ENCODE measurements at regions not wholly inside any gene's neighbourhood (a gene's known extent, or its start where the extent isn't known, plus 50 kb on each side); places are given as distances from the start of the nearest gene placed in this dataset.
"Not testable (repeated sequence)": the region's sequence is repeated elsewhere in the genome, so short reads cannot be mapped to it uniquely, and the experiment has no call there.

DNA sequence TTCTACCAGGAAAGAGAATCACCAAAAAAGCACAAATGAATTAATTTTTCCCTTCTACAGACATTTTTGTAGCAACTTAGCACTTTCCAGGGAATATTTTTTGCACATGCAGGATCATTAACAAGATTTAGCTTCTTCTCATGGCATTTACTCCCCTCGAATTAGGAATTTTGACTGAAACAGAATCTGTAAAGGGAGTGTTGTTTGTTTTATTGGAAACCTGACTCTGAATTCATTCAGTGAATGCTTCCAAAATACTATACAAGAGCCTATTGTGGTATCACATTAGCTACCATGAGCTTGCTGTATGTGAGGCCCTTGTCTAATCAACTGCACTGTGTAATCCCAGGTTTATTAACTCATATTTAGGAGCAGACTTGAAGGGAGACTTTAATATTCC, 130.4 kb upstream of the ATP10A start:
- Histone ChIP-seq H3K9ac (ENCODE audit: low read depth, low read length) (no peak overlapping the region), H3K9me3 (ENCODE audit: control insufficient read depth, insufficient read depth, low read length) (no peaks in the 10 kb centered on the region), H3K4me1 (ENCODE audit: insufficient read depth, low read length) (no peaks in the 10 kb centered on the region), H3K36me3 (ENCODE audit: insufficient read depth, low read length) (no peaks in the 10 kb centered on the region)

DNA sequence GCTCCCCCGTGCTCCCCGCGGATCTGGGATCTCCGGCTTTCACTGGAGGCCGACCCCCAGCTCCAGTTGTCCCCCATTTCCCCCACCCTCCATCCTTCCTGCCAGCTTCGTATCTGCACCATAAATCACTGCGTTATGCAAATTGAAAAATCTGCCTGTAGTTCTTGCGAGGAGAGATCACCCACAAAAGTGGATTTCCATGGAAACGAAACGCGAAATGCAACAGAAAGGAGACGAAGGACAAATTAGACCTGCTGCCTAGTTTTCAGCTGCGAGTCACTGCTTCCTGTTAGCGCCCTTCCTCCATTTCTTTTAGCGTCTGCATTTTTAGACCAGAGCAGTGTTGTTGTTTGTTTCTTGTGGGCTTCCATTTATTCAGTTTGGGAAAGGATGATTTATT, 127.1 kb upstream of the ATP10A start:
- H3K9ac ChIP-seq (ENCODE audit: low read depth, low read length): no peak overlapping the region
- no peaks in the 10 kb centered on the region for H3K36me3 ChIP-seq (ENCODE audit: insufficient read depth, low read length)
- H3K9me3 ChIP-seq (ENCODE audit: control insufficient read depth, insufficient read depth, low read length): no peaks in the 10 kb centered on the region
- no peaks in the 10 kb centered on the region for H3K4me1 ChIP-seq (ENCODE audit: insufficient read depth, low read length)

- Histone ChIP-seq H3K9ac (ENCODE audit: low read depth, low read length) (no peak overlapping the region), H3K9me3 (ENCODE audit: control insufficient read depth, insufficient read depth, low read length) (no peaks in the 10 kb centered on the region), H3K36me3 (ENCODE audit: insufficient read depth, low read length) (no peaks in the 10 kb centered on the region), H3K4me1 (ENCODE audit: insufficient read depth, low read length) (no peaks in the 10 kb centered on the region)
These were observed 126.2 kb upstream of the ATP10A start for GRCh38 chr15:25989327-25989726.

DNA sequence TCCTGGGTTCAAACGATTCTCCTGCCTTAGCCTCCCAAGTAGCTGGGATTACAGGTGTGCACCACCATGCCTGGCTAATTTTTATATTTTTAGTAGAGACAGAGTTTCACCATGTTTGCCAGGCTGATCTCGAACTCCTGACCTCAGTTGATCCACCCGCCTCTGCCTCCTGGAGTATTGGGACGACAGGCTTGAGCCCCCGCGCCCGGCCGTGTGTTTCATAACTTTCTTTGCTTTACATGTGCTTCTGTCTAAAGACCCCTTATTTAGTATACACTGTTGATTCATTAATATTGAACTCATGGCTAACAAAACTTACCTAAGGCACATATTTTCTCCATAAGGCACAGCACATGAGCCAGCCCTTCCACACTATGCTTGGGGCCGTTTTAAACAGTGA, 125.6 kb upstream of the ATP10A start:
- not testable (repeated sequence) for H3K9me3 ChIP-seq (ENCODE audit: control insufficient read depth, insufficient read depth, low read length); H3K9ac ChIP-seq (ENCODE audit: low read depth, low read length); H3K36me3 ChIP-seq (ENCODE audit: insufficient read depth, low read length); H3K4me1 ChIP-seq (ENCODE audit: insufficient read depth, low read length)

DNA sequence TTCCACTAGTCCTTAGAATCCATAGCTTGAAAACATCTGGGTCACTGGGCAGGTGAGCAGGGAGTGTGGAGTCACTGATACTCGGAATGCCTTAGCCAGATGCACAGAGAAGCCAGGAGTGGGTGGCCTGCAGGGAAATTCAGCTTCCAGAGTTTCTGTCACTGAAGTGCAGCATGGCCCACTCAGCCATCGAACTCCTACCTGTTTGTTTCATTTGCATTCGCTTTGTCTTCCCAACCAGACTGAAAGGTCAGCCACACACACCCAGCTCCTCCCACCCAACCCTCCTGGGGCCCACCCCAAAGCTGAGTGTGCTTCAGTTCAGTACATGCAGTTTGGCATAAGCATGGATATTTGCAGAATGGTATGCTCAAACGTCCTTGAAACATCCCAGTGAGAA, 124.5 kb upstream of the ATP10A start:
- H3K9me3 ChIP-seq (ENCODE audit: control insufficient read depth, insufficient read depth, low read length): no peaks in the 10 kb centered on the region
- H3K4me1 ChIP-seq (ENCODE audit: insufficient read depth, low read length): no peaks in the 10 kb centered on the region
- H3K36me3 ChIP-seq (ENCODE audit: insufficient read depth, low read length): no peaks in the 10 kb centered on the region
- H3K9ac ChIP-seq (ENCODE audit: low read depth, low read length): no peak overlapping the region

DNA sequence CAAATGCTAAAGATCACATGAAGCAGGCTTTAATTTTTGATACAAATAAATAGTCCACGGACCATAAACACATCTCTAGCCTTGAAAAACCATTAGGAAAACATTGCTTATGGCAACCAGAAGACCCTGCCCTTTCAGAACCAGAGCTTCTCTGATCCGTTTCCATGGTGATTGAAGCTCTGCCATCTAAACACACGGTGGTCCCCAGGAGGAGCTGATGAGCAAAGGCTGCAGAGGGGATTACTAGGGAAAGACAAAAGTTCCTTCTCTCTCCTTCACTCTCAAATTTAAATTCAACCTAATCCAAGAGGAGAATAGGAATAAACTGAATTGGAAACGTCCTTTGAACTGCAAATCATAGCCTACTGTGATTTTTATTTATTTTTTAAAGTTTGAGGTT, 122.0 kb upstream of the ATP10A start:
- Histone ChIP-seq H3K9ac (ENCODE audit: low read depth, low read length) (no peak overlapping the region), H3K36me3 (ENCODE audit: insufficient read depth, low read length) (no peaks in the 10 kb centered on the region), H3K9me3 (ENCODE audit: control insufficient read depth, insufficient read depth, low read length) (no peaks in the 10 kb centered on the region), H3K4me1 (ENCODE audit: insufficient read depth, low read length) (no peaks in the 10 kb centered on the region)

DNA sequence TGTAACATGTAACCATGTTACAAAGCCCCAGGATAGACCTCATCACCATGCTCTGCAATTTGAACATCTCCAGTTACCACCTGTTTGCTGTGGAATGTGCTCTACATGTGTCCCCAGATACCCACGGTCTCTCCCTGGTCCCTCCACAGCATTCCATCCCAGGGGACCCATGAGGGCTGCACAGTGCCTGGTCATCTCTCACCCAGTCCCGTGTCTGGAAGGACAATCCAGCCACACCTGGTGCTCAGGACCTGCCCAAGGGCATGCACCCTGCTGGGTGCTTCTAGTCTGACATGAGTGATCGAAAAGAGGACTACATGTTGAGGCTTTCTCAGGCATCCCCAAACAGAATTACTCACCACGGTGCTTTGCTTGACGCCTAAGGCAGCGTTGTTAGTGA, 119.6 kb upstream of the ATP10A start:
- H3K36me3 ChIP-seq (ENCODE audit: insufficient read depth, low read length): no peaks in the 10 kb centered on the region

DNA sequence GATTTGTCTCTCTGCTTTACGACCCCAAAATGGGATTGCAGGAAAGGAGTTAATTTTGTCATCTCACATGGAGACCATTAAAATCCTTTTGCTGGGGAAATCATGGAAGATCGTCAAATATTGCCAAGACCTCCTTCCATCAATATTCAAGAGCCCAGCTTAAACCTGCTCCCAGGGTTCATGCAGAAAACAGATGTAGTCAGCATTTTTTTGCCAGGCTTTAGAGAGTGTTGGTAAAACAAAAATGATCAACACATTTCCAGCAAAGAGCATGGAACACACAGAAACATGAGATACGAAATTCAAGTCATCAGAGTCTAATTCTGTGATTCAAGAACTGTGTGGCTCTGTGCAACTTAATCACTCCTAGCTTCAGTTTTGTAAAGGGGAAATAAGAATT, 118.0 kb upstream of the ATP10A start:
- Histone ChIP-seq H3K9ac (ENCODE audit: low read depth, low read length) (no peak overlapping the region), H3K4me1 (ENCODE audit: insufficient read depth, low read length) (no peaks in the 10 kb centered on the region), H3K36me3 (ENCODE audit: insufficient read depth, low read length) (no peaks in the 10 kb centered on the region), H3K9me3 (ENCODE audit: control insufficient read depth, insufficient read depth, low read length) (no peaks in the 10 kb centered on the region)

More for the DNA sequence above, 119.6 kb upstream of the ATP10A start:
- no peaks in the 10 kb centered on the region for H3K4me1 ChIP-seq (ENCODE audit: insufficient read depth, low read length)
- H3K9ac ChIP-seq (ENCODE audit: low read depth, low read length): no peak overlapping the region
- no peaks in the 10 kb centered on the region for H3K9me3 ChIP-seq (ENCODE audit: control insufficient read depth, insufficient read depth, low read length)

GRCh38 chr15:25972141-25972675, 109.1 kb upstream of the ATP10A start:
- Histone ChIP-seq H3K9ac (ENCODE audit: low read depth, low read length) (no peak overlapping the region), H3K9me3 (ENCODE audit: control insufficient read depth, insufficient read depth, low read length) (no peaks in the 10 kb centered on the region), H3K36me3 (ENCODE audit: insufficient read depth, low read length) (no peaks in the 10 kb centered on the region), H3K4me1 (ENCODE audit: insufficient read depth, low read length) (no peaks in the 10 kb centered on the region)

DNA sequence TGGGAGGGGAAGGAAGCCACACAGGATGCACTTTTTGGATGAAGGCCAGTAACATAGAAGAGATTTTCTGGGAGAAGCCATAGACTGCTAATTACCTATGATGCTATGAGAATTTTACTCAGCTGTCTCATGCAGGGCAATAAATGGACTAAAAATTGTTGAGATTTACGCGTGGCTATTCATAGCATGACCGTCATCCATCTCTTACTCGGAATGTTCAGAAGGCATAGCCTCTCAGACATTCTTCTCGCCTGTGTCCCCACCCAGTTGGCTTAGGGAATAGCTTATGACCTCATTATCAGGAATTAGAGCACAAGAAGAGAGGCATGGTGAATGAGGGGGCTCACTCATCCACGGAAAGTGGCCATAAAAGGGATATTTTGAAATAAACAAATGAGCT, 107.9 kb upstream of the ATP10A start:
- no peaks in the 10 kb centered on the region for H3K4me1 ChIP-seq (ENCODE audit: insufficient read depth, low read length)
- H3K36me3 ChIP-seq (ENCODE audit: insufficient read depth, low read length): no peaks in the 10 kb centered on the region
- H3K9ac ChIP-seq (ENCODE audit: low read depth, low read length): no peak overlapping the region
- no peaks in the 10 kb centered on the region for H3K9me3 ChIP-seq (ENCODE audit: control insufficient read depth, insufficient read depth, low read length)

DNA sequence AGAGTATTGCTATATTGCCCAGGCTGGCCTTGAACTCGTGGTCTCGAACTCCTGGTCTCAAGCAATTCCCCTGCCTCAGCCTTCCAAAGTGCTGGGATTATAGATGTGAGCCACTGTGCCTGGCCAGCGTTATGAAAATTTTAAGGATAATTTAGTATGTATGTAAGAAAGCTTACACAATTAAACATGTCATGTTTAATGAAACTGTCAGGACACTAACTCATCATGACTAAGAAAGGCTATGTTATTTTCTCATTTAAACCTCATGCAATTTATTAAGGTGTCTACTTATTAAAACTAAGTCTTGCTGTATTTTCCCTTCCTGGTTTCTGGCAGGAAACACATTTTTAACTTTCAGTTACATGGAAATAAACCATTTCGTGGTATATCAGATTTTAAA, 106.8 kb upstream of the ATP10A start:
- Histone ChIP-seq H3K36me3 (ENCODE audit: insufficient read depth, low read length) (no peaks in the 10 kb centered on the region), H3K9me3 (ENCODE audit: control insufficient read depth, insufficient read depth, low read length) (no peaks in the 10 kb centered on the region), H3K9ac (ENCODE audit: low read depth, low read length) (no peak overlapping the region), H3K4me1 (ENCODE audit: insufficient read depth, low read length) (no peaks in the 10 kb centered on the region)

GRCh38 chr15:25967116-25967515, 104.0 kb upstream of the ATP10A start:
- Histone ChIP-seq H3K36me3 (ENCODE audit: insufficient read depth, low read length) (no peaks in the 10 kb centered on the region), H3K9me3 (ENCODE audit: control insufficient read depth, insufficient read depth, low read length) (no peaks in the 10 kb centered on the region), H3K4me1 (ENCODE audit: insufficient read depth, low read length) (no peaks in the 10 kb centered on the region), H3K9ac (ENCODE audit: low read depth, low read length) (no peak overlapping the region)

GRCh38 chr15:25965326-25965725, 102.2 kb upstream of the ATP10A start:
- Histone ChIP-seq H3K36me3 (ENCODE audit: insufficient read depth, low read length) (no peaks in the 10 kb centered on the region), H3K9me3 (ENCODE audit: control insufficient read depth, insufficient read depth, low read length) (no peaks in the 10 kb centered on the region), H3K4me1 (ENCODE audit: insufficient read depth, low read length) (no peaks in the 10 kb centered on the region), H3K9ac (ENCODE audit: low read depth, low read length) (no peak overlapping the region)

- Histone ChIP-seq H3K36me3 (ENCODE audit: insufficient read depth, low read length) (no peaks in the 10 kb centered on the region), H3K9me3 (ENCODE audit: control insufficient read depth, insufficient read depth, low read length) (no peaks in the 10 kb centered on the region), H3K9ac (ENCODE audit: low read depth, low read length) (no peak overlapping the region), H3K4me1 (ENCODE audit: insufficient read depth, low read length) (no peaks in the 10 kb centered on the region)
These were observed 97.1 kb upstream of the ATP10A start for GRCh38 chr15:25960273-25960672.

DNA sequence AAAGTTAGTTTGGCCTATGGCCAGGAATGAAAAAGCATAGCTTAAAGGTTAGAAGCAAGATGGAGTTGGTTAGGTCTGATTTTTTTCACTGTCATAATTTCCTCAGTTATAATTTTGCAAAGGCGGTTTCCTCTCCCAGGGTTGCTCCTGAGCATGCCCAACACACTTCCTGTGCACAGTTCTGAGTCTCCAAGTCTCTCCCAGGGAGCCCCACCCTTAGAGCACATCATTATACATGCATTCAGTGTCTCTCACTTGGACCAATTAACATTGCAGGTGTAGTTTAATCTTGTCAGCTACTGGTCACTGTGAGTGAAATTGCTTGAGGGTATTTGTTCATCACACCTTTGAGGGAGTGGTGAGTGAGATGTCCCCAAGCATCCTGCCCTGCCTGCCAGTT, 96.0 kb upstream of the ATP10A start:
- no peaks in the 10 kb centered on the region for H3K9me3 ChIP-seq (ENCODE audit: control insufficient read depth, insufficient read depth, low read length)
- no peak overlapping the region for H3K9ac ChIP-seq (ENCODE audit: low read depth, low read length)
- no peaks in the 10 kb centered on the region for H3K36me3 ChIP-seq (ENCODE audit: insufficient read depth, low read length)
- no peaks in the 10 kb centered on the region for H3K4me1 ChIP-seq (ENCODE audit: insufficient read depth, low read length)

- no peaks in the 10 kb centered on the region for H3K4me1 ChIP-seq (ENCODE audit: insufficient read depth, low read length)
- no peak overlapping the region for H3K9ac ChIP-seq (ENCODE audit: low read depth, low read length)
- H3K36me3 ChIP-seq (ENCODE audit: insufficient read depth, low read length): no peaks in the 10 kb centered on the region
- no peaks in the 10 kb centered on the region for H3K9me3 ChIP-seq (ENCODE audit: control insufficient read depth, insufficient read depth, low read length)
These were observed 92.5 kb upstream of the ATP10A start for GRCh38 chr15:25955628-25956027.

Measured in ES-I3 (cell line).